ENCODE measurements at regions not wholly inside any gene's neighbourhood (a gene's known extent, or its start where the extent isn't known, plus 50 kb on each side); places are given as distances from the start of the nearest gene placed in this dataset.

DNA sequence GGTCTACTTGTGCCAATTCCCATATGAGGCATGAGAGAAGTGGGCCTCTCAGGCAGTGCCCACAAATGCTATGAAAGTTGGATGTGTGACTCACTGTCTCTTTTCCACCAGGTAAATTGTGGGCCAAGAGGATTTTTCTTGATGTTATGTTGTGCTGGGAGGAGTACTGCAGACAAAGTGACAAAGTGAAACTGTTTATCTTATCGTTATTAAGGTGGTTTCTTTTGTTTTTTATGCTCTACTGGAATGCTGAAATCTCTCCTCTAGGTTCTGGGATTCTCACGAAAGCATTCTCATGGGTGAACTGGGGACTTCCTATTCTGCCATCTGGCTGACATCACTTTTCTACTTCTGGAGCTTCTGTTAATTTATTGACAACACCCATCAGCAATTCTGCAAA is 919.6 kb upstream of the EPHA6 start (continued):
- TF ChIP-seq ZNF274 (IDR thresholded peaks at IDR 0.05; ENCODE audit: borderline replicate concordance, extremely low read depth, low read length) (no peak), CEBPB (IDR thresholded peaks at IDR 0.05; ENCODE audit: low read depth, low read length) (no peak), BCL11A (IDR thresholded peaks at IDR 0.05; ENCODE audit: low read depth in 2 of 2, low read length in 2 of 2) (no peak), CHD2 (IDR thresholded peaks at IDR 0.05; ENCODE audit: low read length) (no peak), SAP30 (IDR thresholded peaks at IDR 0.05; ENCODE audit: insufficient read depth, insufficient replicate concordance, low read length) (no peak), GTF2F1 (IDR thresholded peaks at IDR 0.05; ENCODE audit: borderline replicate concordance, low read depth, low read length) (no peak), SP2 (IDR thresholded peaks at IDR 0.05; ENCODE audit: low read length) (no peak)

Data from H1 (cell line).